GM23338 (cell line): ENCODE measurements at regions not wholly inside any gene's neighbourhood (a gene's known extent, or its start where the extent isn't known, plus 50 kb on each side); places are given as distances from the start of the nearest gene placed in this dataset.

Experiments used
- ATAC-seq: fragments of 200-7000 bp; cut with Tn5 transposase; 3 replicates; pipeline ENCODE4 v1.9.1; 2020
- DNase-seq: peaks from one replicate; pipeline ENCODE4 v3.0.0-alpha.2; 2015; ENCODE audit warnings: low spot score
- H2AFZ ChIP-seq: fragments of 200-600 bp; sonication (generic); 2 replicates; pipeline ENCODE4 v1.8.0; 2016; ENCODE audit warnings: antibody characterized with exemption, mild to moderate bottlenecking, moderate library complexity
- H3F3A ChIP-seq: fragments of 200-600 bp; sonication (generic); replicated peaks from 2 replicates; pipeline ENCODE4 v1.8.0; 2017; ENCODE audit warnings: antibody characterized with exemption, mixed run types, low read depth
- H3K27ac ChIP-seq: fragments of 200-600 bp; sonication (generic); 2 replicates; pipeline ENCODE4 v1.6.1; 2016; ENCODE audit warnings: low read depth
- H3K27me3 ChIP-seq: fragments of 200-600 bp; sonication (generic); 2 replicates; pipeline ENCODE4 v1.8.0; 2016; ENCODE audit warnings: mild to moderate bottlenecking, mixed run types, moderate library complexity; ENCODE audit not compliant: insufficient read depth
- H3K36me3 ChIP-seq: fragments of 200-600 bp; sonication (generic); 2 replicates; pipeline ENCODE4 v1.8.0; 2016; ENCODE audit warnings: mild to moderate bottlenecking; ENCODE audit not compliant: insufficient read depth
- H3K4me1 ChIP-seq: fragments of 200-600 bp; sonication (generic); 2 replicates; pipeline ENCODE4 v1.8.0; 2016; ENCODE audit warnings: mild to moderate bottlenecking, moderate library complexity; ENCODE audit not compliant: insufficient read depth
- H3K4me2 ChIP-seq: fragments of 200-600 bp; sonication (generic); 2 replicates; pipeline ENCODE4 v1.7.1; 2017; ENCODE audit warnings: mixed run types
- H3K4me3 ChIP-seq: fragments of 200-600 bp; sonication (generic); 2 replicates; pipeline ENCODE4 v1.6.1; 2016; ENCODE audit warnings: mixed run types
- H3K79me2 ChIP-seq: fragments of 200-600 bp; sonication (generic); replicated peaks from 2 replicates; pipeline ENCODE4 v1.8.0; 2017; ENCODE audit warnings: mild to moderate bottlenecking; ENCODE audit not compliant: insufficient read depth
- H3K9me2 ChIP-seq: fragments of 200-600 bp; sonication (generic); 2 replicates; pipeline ENCODE4 v1.8.0; 2017; ENCODE audit not compliant: insufficient read depth
- H4K20me1 ChIP-seq: fragments of 200-600 bp; sonication (generic); replicated peaks from 2 replicates; pipeline ENCODE4 v1.8.0; 2017; ENCODE audit warnings: mild to moderate bottlenecking; ENCODE audit not compliant: insufficient read depth
- H3K27ac Mint-ChIP-seq: 2 replicates; pipeline ENCODE4 v1.8.0; 2020; ENCODE audit warnings: inconsistent platforms, mild to moderate bottlenecking, moderate library complexity, mixed read lengths
- H3K27me3 Mint-ChIP-seq: 3 replicates; pipeline ENCODE4 v1.8.0; 2022; ENCODE audit warnings: low read depth, mild to moderate bottlenecking, moderate library complexity, mixed read lengths, inconsistent platforms; ENCODE audit not compliant: insufficient read depth, poor library complexity
- H3K36me3 Mint-ChIP-seq: 3 replicates; pipeline ENCODE4 v1.8.0; 2021; ENCODE audit warnings: low read depth, mild to moderate bottlenecking, inconsistent platforms, moderate library complexity, mixed read lengths
- H3K4me1 Mint-ChIP-seq: 3 replicates; pipeline ENCODE4 v1.8.0; 2020; ENCODE audit warnings: mild to moderate bottlenecking, inconsistent platforms, mixed read lengths
- H3K4me3 Mint-ChIP-seq: 3 replicates; pipeline ENCODE4 v1.8.0; 2021; ENCODE audit warnings: moderate library complexity, mild to moderate bottlenecking, inconsistent platforms, mixed read lengths
- H3K9me3 Mint-ChIP-seq: 3 replicates; pipeline ENCODE4 v1.8.0; 2020; ENCODE audit warnings: moderate library complexity, mild to moderate bottlenecking, inconsistent platforms, mixed read lengths
- CREB1 ChIP-seq: fragments of 250-450 bp; sonication (Bioruptor Pico); IDR thresholded peaks from 2 replicates; pipeline ENCODE4 v1.5.0; 2020; ENCODE audit warnings: low read depth, mild to moderate bottlenecking, moderate library complexity
- CTCF ChIP-seq, 2 experiments: fragments of 200-600 bp in 1 of 2; sonication (generic) in 1 of 2; conservative IDR thresholded peaks; 2 replicates each; pipeline versions ENCODE4 v1.5.1 to v1.6.1; 2016 to 2017; ENCODE audit warnings: antibody characterized with exemption in 2 of 2, low read depth in 2 of 2, mild to moderate bottlenecking in 2 of 2, moderate library complexity in 1 of 2
- ETS1 ChIP-seq: IDR thresholded peaks from 2 replicates; pipeline ENCODE4 v1.6.1; 2016; ENCODE audit warnings: antibody characterized with exemption
- EZH2phosphoT487 ChIP-seq: fragments of 200-600 bp; sonication (generic); IDR thresholded peaks from one replicate; pipeline ENCODE4 v1.8.1; 2018; ENCODE audit warnings: antibody characterized with exemption; ENCODE audit not compliant: unreplicated experiment
- JUNB ChIP-seq: IDR thresholded peaks from one replicate; pipeline ENCODE4 v1.6.1; 2016; ENCODE audit warnings: antibody characterized with exemption; ENCODE audit not compliant: unreplicated experiment
- POLR2AphosphoS5 ChIP-seq: IDR thresholded peaks from 2 replicates; pipeline ENCODE4 v1.6.1; 2016; ENCODE audit warnings: antibody characterized with exemption, low read depth
- REST ChIP-seq: IDR thresholded peaks from one replicate; pipeline ENCODE4 v1.6.1; 2018; ENCODE audit warnings: antibody characterized with exemption; ENCODE audit not compliant: unreplicated experiment

GRCh38 chr11:86193297-86194095 is 51.1 kb upstream of the EED start:
- ATAC-seq (peak; percentile 100), DNase-seq (peak; percentile 94)
- no peaks in the 10 kb centered on the region for H3K36me3 ChIP-seq
- H3K9me2 ChIP-seq, result no peaks in the 10 kb centered on the region
- H3K27ac ChIP-seq, result no peak overlapping the region
- H3K4me1 ChIP-seq, result no peaks in the 10 kb centered on the region
- H3K4me3 ChIP-seq, result peak overlapping the region; percentile 14; the same call in 1 of the 2 replicates
- Mint-ChIP-seq H3K27me3 (no peaks in the 10 kb centered on the region), H3K4me3 (peak overlapping the region; percentile 54), H3K9me3 (no peaks in the 10 kb centered on the region), H3K4me1 (peaks cover 6% of the 10 kb centered on the region; the same call in 2 of the 3 replicates), H3K36me3 (no peaks in the 10 kb centered on the region), H3K27ac (no peak overlapping the region)
- no peaks in the 10 kb centered on the region for H3F3A ChIP-seq
- TF ChIP-seq ETS1, result peak; percentile 52; the same call in 1 of the 2 replicates
- TF ChIP-seq JUNB, result no peak
- peak; percentile 86 for TF ChIP-seq CTCF (conservative IDR thresholded peaks at IDR 0.05; ENCODE audit: low read depth in 2 of 2)
- no peak overlapping the region for H2AFZ ChIP-seq
- H3K27me3 ChIP-seq, result no peaks in the 10 kb centered on the region
- 0 out of 2 replicates have a peak overlapping the region, but pooled peaks have one; percentile 20 for H3K4me2 ChIP-seq
- H4K20me1 ChIP-seq, result no peaks in the 10 kb centered on the region
- no peaks in the 10 kb centered on the region for H3K79me2 ChIP-seq

GRCh38 chr11:86192519-86193257 is 51.9 kb upstream of the EED start:
- Histone ChIP-seq H2AFZ (no peak overlapping the region), H3K36me3 (no peaks in the 10 kb centered on the region), H3F3A (no peaks in the 10 kb centered on the region), H3K4me3 (peak overlapping the region; percentile 14; the same call in 1 of the 2 replicates), H3K4me2 (0 out of 2 replicates have a peak overlapping the region, but pooled peaks have one; percentile 20), H3K27ac (no peak overlapping the region), H3K4me1 (no peaks in the 10 kb centered on the region), H3K79me2 (no peaks in the 10 kb centered on the region), H3K27me3 (no peaks in the 10 kb centered on the region), H3K9me2 (no peaks in the 10 kb centered on the region), H4K20me1 (no peaks in the 10 kb centered on the region)
- no peak for TF ChIP-seq EZH2phosphoT487
- TF ChIP-seq REST, result no peak
- no peak for TF ChIP-seq POLR2AphosphoS5
- TF ChIP-seq JUNB, result no peak
- no peak for TF ChIP-seq CREB1 (CRISPR knock-in tag)
- Mint-ChIP-seq H3K4me1 (peaks cover 6% of the 10 kb centered on the region; the same call in 2 of the 3 replicates), H3K36me3 (no peaks in the 10 kb centered on the region), H3K27me3 (no peaks in the 10 kb centered on the region), H3K27ac (no peak overlapping the region), H3K9me3 (no peaks in the 10 kb centered on the region), H3K4me3 (no peak overlapping the region)
- DNase-seq (no peak), ATAC-seq (no peak)
